Prostate gland (tissue), 2 donors: ENCODE measurements at regions not wholly inside any gene's neighbourhood (a gene's known extent, or its start where the extent isn't known, plus 50 kb on each side); places are given as distances from the start of the nearest gene placed in this dataset.

ENCODE experiments used
- CTCF ChIP-seq, 4 experiments: fragments of 200-600 bp in 2 of 4; fragments of 450-650 bp in 2 of 4; sonication (generic) in 2 of 4; IDR thresholded peaks; 1 replicate in 3 of 4; 2 replicates in 1 of 4; pipeline ENCODE4 v1.5.1; 2016 to 2019; ENCODE audit warnings: antibody characterized with exemption in 4 of 4, mild to moderate bottlenecking in 2 of 4, moderate library complexity in 2 of 4
- POLR2A ChIP-seq: fragments of 450-650 bp; IDR thresholded peaks from one replicate; pipeline ENCODE4 v1.6.1; 2016; ENCODE audit warnings: antibody characterized with exemption, mild to moderate bottlenecking
- POLR2AphosphoS5 ChIP-seq: sonication (generic); formaldehyde crosslinking; IDR thresholded peaks from one replicate; pipeline ENCODE4 v1.6.1; 2017; ENCODE audit warnings: antibody characterized with exemption

DNA sequence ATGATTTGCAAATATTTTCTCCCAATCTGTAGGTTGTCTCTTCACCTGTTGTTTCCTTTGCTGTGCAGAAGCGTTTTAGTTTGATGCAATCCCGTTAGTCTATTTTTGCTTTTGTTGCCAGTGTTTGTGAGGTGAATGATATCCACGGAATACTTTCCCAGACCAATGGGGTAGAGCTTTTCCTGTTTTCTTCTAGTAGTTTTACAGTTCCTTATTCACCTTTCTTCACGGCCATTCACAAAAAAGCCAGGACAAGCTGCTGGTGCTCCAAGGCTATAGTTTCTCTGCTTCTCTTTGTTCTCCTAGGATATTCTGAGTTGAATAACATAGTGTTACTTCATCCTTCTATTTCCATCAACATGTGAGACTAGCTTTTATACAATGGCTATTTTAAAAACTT lies 98.7 kb downstream of the UTP18 start:
- TF ChIP-seq CTCF (IDR thresholded peaks at IDR 0.05) (no peak), POLR2A (no peak), POLR2AphosphoS5 (no peak)
